Retinal pigment epithelial cell (primary cell): ENCODE measurements at regions not wholly inside any gene's neighbourhood (a gene's known extent, or its start where the extent isn't known, plus 50 kb on each side); places are given as distances from the start of the nearest gene placed in this dataset.

Experiments
- DNase-seq: peaks from one replicate; pipeline ENCODE4 v3.0.0-alpha.2; 2010; ENCODE audit warnings: low read depth
- H3K4me3 ChIP-seq: 2 replicates; pipeline ENCODE4 v1.5.1; 2011; ENCODE audit warnings: mild to moderate bottlenecking, low read length, control low read depth, moderate library complexity
- CTCF ChIP-seq: conservative IDR thresholded peaks from 2 replicates; pipeline ENCODE4 v1.5.1; 2011; ENCODE audit warnings: low read depth, low read length, control low read depth, inconsistent platforms

GRCh38 chr1:88217386-88217785 is 466.7 kb upstream of the PKN2 start:
- no peak overlapping the region for H3K4me3 ChIP-seq
- no peak for DNase-seq
- TF ChIP-seq CTCF = no peak

- DNase-seq = no peak
- H3K4me3 ChIP-seq = no peak overlapping the region
- TF ChIP-seq CTCF = no peak
Measured at GRCh38 chr1:88219521-88219920, 464.6 kb upstream of the PKN2 start.

GRCh38 chr1:88221411-88221810 is 462.7 kb upstream of the PKN2 start:
- TF ChIP-seq CTCF = no peak
- DNase-seq = no peak
- H3K4me3 ChIP-seq = no peak overlapping the region

GRCh38 chr1:88224906-88225305 is 459.2 kb upstream of the PKN2 start:
- H3K4me3 ChIP-seq = no peak overlapping the region
- TF ChIP-seq CTCF = no peak
- no peak for DNase-seq

GRCh38 chr1:88228114-88228513 is 456.0 kb upstream of the PKN2 start:
- peak; percentile 47 for TF ChIP-seq CTCF
- no peak for DNase-seq
- H3K4me3 ChIP-seq = no peak overlapping the region

- no peak for DNase-seq
- no peak overlapping the region for H3K4me3 ChIP-seq
- no peak for TF ChIP-seq CTCF
Measured at GRCh38 chr1:88230126-88230525, 453.9 kb upstream of the PKN2 start.

- TF ChIP-seq CTCF = no peak
- no peak overlapping the region for H3K4me3 ChIP-seq
- no peak for DNase-seq
Measured at GRCh38 chr1:88237058-88237457, 447.0 kb upstream of the PKN2 start.
